NCI-H2227 treated with DMSO at 0.1 percent for 48 hours (cell line): ENCODE measurements at regions not wholly inside any gene's neighbourhood (a gene's known extent, or its start where the extent isn't known, plus 50 kb on each side); places are given as distances from the start of the nearest gene placed in this dataset.

Source experiments
- DNase-seq: peaks from one replicate; lab custom pipeline; 2025; lab: John Stamatoyannopoulos, UW

GRCh38 chr13:31853643-31854326, 114.5 kb downstream of the RXFP2 start:
- DNase-seq: no peak

- DNase-seq: peak; percentile 17
Measured at GRCh38 chr13:31859571-31859970, 120.2 kb downstream of the RXFP2 start.

GRCh38 chr13:31860002-31860401, 120.7 kb downstream of the RXFP2 start:
- no peak for DNase-seq

DNA sequence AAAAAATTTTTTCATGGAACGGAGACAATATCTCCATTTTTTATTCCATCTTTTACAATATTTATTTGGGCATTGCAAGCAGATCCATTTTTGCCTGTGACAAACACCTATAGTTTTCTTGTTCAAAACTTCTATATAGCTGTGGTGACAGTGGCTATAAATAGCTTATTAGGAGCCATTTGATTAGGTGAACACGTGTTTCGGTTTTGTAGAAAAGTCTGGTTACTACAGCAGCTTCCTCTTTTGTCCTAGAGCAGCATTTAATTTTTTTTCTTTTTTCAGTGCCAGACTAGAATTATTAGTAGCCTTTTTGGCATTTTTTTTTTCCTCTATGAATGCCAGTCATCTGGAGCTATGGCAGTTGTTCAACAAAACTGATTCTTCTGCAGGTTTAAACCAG, 123.5 kb downstream of the RXFP2 start:
- DNase-seq: no peak

GRCh38 chr13:31864307-31864706, 125.0 kb downstream of the RXFP2 start:
- DNase-seq: no peak

DNA sequence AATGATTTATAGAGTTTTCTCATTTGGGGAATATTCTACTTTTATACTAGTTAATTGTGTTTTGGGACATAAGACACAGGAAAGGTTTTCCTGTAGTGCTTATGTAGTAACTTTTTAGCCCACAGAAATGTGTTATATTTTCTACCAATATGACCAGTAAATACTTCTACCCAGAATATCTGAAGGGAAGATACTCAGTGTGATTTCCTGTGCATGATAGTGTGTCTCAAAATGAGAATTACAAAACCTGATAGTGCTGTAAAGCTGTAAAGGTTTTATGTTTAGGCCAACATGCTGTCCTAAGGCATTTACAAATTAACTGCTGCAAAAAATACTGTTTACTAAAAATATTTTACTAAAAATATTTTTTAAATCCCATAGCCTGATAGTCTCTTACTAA, 126.8 kb downstream of the RXFP2 start:
- DNase-seq: no peak

- DNase-seq: no peak
Measured at GRCh38 chr13:31867709-31868108, 128.4 kb downstream of the RXFP2 start.

GRCh38 chr13:31869582-31869981, 130.3 kb downstream of the RXFP2 start:
- DNase-seq: no peak

DNA sequence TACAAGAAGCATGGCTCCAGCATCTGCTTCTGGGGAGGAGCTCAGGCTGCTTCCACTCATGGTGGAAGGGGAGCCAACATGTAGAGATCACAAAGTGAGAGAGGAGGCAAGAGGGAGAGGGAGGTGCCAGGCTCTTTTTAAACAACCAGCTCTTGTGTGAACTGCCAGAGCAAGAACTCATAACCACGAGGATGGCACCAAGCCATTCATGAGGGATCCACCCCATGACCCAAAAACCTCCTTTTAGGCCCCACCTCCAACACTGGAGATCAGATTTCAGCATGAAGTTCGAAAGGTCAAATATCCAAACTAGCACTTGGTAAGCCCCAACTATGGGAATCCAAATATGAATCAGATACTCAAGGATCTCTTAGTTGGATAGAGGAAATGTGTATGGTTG, 131.2 kb downstream of the RXFP2 start:
- no peak for DNase-seq

- no peak for DNase-seq
Measured at GRCh38 chr13:31873145-31873544, 133.8 kb downstream of the RXFP2 start.

DNA sequence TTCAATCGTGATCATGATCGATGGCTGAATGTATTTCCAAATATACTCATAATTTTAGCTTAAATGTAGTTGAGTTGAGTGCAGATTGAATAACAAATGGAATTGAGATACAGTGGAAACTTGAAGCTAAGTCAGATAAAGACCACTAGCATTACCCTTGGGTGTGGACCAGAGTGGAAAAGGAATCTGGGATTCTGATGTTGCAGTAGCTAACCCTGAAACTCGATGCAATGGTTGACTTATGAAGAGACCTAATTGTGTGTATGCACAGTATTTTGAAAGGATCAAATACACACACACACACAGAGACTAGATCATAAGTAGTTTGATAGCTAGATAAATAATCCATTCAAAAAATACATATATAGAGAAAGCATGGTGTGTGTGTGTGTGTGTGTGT, 135.8 kb downstream of the RXFP2 start:
- DNase-seq: no peak

- DNase-seq: no peak
Measured at GRCh38 chr13:31878052-31878451, 138.7 kb downstream of the RXFP2 start.

GRCh38 chr13:31878495-31878894, 139.2 kb downstream of the RXFP2 start:
- no peak for DNase-seq

- DNase-seq: no peak
Measured at GRCh38 chr13:31878955-31879354, 139.6 kb downstream of the RXFP2 start.

DNA sequence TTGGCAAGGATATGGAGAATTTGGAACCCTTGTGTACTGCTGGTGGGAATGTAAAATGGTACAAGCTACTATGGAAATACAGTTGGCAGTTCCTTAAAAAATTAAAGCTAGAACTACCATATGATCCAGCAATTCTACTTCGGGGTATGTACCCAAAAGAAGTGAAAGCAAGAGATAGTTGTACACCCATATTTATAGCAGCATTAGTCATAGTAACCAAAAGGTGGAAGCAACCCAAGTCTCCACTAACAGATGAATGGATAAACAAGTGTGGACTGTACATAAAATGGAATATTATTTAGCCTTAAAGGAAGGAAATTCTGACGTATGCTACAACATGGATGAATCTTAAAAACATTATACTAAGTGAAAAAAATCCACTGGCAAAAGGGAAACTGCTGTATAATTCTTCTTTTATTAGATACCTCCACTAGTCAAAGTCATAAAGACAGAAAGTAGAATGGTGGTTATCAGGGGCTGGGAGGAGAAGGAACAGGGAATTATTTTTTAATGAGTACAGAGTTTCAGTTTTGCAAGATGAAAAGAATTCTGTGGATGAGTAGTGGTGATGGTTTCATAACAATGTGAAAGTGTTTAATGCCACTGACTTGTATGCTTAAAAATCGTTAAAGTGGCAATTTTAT, 141.6 kb downstream of the RXFP2 start:
- DNase-seq: no peak

DNA sequence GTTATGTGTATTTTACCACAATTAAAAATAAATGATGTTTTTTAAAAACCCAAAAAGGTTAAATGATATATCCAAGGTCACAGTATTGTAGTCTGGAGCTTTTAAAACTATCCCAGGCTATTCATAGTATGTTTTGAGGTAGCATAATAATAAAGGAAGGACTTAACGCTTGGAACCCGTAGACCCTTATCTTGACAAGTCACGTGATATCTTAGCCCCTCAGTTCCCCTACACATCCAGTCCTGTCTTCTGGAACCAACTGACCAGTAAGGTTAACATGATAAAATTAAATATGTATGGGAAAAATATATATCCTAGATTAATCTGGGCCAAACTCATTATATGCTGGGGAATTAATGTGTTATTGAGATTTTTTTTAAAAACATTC, 142.2 kb downstream of the RXFP2 start:
- no peak for DNase-seq

- DNase-seq: no peak
Measured at GRCh38 chr13:31882794-31883193, 143.5 kb downstream of the RXFP2 start.

- DNase-seq: no peak
Measured at GRCh38 chr13:31884556-31884955, 145.2 kb downstream of the RXFP2 start.

DNA sequence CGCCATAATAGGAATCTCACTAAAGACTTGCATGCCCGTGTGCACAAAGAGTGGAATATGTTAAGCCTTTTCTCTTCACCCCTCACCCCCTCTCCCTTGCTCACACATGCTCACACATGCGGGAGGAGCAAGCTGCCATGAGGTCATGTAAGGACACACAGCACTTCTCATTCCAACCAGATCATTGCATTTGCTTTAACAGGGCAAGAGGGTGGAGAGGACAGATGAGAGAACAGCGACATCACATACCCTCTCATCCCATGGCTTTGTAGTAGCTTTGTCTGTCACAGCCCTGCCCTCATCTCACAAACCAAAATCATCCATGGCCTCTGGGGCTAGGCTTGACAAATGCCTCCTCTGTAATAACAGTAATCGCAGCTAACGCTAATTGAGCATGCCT, 145.6 kb upstream of the FRY start:
- peak; percentile 86 for DNase-seq

DNA sequence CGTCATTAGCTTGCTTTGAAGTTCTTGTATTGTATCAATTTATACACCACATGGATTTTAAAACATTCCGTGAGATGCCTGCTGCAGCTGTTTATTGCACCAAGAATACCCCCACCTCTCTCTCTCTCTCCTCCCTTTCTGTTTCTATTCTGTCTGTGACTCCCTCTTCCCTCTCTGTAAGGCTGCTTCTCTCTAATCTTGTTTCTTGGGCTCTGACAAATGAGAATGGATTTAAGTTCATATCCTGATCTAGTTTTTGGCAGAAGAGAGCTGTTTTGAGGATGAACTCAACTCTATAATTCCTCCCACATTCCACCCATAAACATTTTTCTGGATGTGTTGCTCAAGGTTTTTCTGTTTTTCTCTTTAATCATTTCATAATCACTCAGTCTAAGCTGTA, 144.3 kb upstream of the FRY start:
- no peak for DNase-seq

- DNase-seq: no peak
Measured at GRCh38 chr13:31890946-31891345, 140.6 kb upstream of the FRY start.

DNA sequence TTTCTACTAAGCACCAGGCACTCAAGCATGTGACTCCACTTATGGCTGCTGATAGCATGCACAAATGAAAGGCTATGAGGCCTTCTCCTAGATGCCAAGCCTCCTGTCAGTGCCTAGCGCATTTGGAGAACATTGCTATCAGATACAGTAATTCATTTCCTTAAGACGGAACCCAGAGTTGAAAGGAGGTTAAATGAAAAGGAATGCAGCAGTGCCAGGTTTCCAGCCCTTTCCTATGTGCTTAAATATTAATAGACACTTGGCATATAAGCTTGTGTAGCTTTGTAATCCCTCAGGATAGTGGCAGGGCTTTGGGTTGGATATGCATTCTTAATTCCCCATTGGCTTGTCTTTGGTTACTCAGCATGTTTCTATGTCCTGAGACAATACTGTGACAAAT, 140.1 kb upstream of the FRY start:
- DNase-seq: no peak

DNA sequence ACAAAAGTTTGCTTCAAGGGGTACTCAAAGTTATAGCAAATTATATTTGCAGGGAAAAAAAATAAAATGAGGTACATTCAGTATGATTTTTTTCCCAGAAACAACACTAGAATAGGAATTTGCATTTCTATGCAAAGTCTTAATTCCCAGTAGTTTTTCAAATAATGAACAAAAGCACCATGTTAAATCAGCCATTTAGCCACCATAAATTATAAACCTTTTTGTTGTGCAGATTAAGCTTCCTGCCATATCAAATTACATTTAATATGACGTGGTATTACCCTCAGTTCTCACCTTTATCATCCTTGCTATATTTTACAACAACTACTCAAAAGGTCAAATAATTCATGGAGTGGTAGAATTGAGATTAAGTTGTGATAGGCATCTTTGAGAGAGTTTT, 136.6 kb upstream of the FRY start:
- no peak for DNase-seq

- no peak for DNase-seq
Measured at GRCh38 chr13:31895691-31896090, 135.9 kb upstream of the FRY start.
